ENCODE measurements at regions not wholly inside any gene's neighbourhood (a gene's known extent, or its start where the extent isn't known, plus 50 kb on each side); places are given as distances from the start of the nearest gene placed in this dataset.

DNA sequence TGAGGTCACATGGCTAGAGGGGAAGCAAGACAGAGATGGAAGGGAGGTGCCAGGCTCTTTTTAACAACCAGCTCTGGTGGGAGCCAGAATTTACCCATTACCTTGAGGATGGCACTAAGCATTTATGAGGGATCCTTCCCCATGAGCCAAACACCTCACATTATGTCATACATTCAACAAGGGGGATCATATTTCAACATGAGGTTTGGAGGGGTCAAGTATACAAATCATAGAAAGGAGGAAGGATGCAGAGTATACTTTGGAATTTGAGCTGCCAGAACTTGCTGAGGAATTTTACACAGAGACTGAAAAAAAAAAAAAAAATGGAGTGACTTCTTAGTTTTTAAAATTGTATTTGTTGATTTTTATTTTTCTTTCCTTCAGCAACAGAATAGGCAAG is 891.4 kb downstream of the CCDC85A start:
- TF ChIP-seq POLR2A (IDR thresholded peaks at IDR 0.05; ENCODE audit: low read depth, low read length) (no peak), TAF1 (IDR thresholded peaks at IDR 0.05; ENCODE audit: borderline replicate concordance, low read depth, low read length) (no peak)

All from GM12892 (cell line).